UCSD-AML1 (cell line): ENCODE measurements at regions not wholly inside any gene's neighbourhood (a gene's known extent, or its start where the extent isn't known, plus 50 kb on each side); places are given as distances from the start of the nearest gene placed in this dataset.
"Not testable (repeated sequence)": the region's sequence is repeated elsewhere in the genome, so short reads cannot be mapped to it uniquely, and the experiment has no call there.

Experiments used
- DNase-seq: peaks from one replicate; lab custom pipeline; 2025; ENCODE audit not compliant: unreplicated experiment; lab: John Stamatoyannopoulos, UW

DNA sequence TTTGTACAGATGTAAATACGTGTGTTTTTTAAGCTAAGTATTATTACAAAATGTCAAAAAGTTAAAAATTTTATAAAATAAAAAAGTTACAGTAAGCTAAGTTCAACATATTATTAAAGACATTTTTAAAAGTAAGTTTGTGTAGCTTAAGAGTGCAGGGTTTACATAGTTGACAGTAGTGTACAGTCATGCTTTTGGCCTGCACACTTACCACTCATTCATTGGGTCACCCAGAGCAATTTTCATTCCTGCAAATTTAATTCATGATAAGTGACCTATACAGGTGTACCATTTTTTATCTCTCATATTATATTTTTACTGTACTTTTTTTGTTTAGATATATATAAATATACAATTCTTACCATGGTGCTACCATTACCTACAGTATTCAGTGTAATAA lies 769.9 kb upstream of the SLITRK6 start:
- no peak for DNase-seq

DNA sequence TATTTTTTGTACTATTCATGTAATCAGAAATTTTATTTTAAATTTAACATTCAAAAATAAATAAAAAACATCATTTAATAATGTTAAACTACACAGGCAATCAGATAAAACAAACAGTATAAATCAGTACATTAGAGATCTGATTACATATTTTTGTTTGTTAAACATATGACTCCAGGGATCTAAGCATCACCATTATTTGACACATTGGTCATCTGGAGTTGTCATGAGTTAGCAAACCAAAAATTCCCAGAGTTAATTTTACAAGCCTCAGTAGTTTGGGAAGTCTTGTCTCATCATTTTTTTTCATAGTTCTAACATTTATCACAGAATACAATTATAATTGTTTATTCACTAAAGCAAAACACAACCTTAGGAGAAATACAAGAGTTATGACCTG lies 770.8 kb upstream of the SLITRK6 start:
- DNase-seq: no peak

DNA sequence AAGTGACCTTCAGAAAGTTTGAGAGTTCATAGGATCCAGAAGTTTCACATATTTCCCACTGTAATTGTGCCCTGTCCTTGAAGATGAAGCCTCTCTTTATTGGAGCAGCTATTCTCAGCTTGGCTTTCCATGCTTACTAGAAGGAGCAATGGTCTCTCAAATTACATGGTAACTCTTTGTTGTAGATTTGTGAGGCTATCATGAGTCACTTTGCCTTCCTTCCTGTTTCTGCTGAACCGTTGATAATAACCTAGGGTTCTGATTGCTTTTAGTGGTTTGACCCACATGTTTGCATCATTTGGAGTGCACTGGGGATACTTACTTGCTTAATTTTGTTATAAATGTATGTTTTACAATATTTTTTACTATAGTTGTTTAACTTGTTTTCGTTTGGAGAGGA lies 772.9 kb upstream of the SLITRK6 start:
- DNase-seq: no peak

DNA sequence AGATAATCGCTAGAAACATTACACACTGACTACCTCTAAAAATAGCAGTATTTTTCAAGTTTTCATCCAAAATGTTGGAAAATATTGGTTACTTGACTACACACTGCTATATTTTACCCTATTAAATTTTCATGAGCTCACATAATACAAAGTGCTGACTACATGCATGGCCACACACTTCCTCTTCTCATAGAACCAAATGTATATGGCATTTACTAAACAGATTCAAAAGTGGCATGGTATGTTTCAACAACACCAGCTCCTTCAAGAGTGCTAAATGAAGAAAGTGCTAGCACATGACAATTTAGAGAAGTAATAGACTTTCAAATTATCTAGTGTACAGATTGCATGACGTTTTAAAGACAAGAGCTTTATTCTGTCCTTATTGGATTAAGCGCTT lies 780.4 kb upstream of the SLITRK6 start:
- DNase-seq: no peak

DNA sequence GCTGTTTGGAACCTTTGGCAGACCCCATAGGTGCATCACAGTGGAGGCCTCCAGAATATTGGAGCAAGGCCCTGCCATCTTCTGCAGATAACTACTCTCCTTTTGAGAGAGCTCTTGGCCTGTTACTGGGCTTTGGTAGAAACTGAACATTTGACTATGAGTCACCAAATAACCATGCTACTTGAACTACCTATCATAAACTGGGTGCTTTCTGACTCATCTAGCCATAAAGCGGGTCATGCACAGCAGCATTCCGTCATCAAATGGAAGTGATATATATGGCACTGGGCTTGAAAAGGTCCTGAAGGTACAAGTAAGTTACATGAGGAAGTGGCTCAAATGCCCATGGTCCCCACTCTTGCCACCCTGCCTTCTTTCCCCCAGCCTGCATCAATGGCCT lies 782.5 kb upstream of the SLITRK6 start:
- no peak for DNase-seq

DNA sequence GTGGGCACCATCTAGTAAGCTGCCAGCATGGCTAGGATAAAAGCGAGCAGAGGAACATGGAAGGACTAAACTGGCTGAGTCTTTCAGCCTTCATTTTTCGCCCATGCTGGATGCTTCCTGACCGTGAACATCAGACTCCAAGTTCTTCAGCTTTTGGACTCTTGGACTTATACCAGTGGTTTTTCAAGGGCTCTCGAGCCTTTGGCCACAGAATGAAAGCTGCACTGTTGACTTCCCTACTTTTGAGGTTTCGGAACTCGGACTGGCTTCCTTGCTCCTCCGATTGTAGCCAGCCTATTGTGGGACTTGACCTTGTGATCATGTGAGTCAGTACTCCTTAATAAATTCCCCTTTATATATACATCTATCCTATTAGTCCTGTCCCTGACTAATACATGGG lies 785.1 kb upstream of the SLITRK6 start:
- peak; percentile 1 for DNase-seq

DNA sequence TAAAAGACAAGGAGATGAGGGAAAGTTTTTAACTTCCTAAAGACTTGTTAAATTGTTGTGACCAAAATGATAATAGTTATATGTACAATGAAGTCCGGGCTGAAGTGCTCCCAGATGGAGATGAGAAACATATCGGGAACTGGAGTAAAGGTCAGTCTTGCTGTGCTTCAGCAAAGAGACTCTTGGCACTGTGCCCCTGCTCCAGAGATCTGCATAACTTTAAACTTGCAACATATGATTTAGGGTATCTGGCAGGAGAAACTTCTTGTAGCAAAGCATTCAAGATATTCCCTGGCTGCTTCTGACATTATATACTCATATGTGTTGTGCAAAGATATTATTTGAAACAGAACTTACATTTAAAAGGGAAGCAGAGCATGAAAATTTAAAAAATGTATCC lies 786.6 kb upstream of the SLITRK6 start:
- no peak for DNase-seq

DNA sequence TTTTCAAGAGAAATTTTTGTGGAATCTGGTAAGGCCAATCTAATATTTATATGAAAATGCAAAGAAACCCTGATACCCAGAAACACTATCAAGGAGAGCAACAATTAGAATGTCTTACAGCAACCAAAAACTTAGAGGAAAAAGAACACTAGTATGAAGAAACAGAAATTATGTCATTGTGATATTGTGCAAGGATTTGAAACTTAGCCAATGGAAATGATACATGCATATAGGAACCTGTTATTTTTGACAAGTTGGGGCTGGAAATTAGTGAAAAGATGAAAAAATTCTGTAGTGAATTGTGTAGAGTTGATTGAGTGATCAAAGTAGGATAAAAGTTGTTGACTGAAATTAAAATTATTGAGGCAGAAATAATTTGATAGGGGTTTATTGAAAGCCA lies 792.6 kb upstream of the SLITRK6 start:
- DNase-seq: no peak

DNA sequence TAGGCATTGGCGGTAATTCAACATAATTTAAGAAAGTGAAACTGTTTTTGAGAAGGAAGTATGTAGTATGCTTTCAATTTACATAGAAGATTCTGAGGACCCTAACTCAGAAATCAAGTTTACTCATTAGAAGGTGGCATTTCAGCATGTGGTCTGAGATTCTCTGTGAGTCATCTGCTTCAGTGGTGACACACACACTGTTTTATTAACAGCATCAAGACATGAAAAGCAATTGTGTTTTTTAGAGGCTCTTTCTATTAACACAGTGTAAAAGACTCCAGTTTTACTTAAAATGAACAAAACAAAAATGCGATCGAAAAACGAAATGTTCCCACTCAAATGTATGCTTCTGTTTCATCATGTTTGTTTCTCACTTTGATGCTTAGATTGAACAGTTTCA lies 802.1 kb upstream of the SLITRK6 start:
- no peak for DNase-seq

DNA sequence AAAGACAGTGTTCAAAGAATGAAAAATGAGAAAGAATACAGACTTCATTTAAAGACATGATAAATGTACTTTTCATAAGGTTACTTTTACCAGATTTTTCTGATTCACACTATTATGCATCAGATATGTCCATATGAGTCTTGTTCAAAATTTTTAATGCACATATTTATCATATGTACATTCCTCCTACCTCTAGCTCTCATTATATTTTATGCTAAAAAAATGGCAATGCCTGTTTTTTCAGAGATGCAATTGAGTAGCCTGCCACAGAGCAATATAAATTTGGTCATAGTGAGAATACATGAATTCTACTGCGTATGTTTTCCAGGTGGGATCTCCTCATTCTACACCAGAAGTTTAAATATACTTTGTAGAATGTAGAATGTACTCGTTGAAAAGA lies 807.0 kb upstream of the SLITRK6 start:
- no peak for DNase-seq

DNA sequence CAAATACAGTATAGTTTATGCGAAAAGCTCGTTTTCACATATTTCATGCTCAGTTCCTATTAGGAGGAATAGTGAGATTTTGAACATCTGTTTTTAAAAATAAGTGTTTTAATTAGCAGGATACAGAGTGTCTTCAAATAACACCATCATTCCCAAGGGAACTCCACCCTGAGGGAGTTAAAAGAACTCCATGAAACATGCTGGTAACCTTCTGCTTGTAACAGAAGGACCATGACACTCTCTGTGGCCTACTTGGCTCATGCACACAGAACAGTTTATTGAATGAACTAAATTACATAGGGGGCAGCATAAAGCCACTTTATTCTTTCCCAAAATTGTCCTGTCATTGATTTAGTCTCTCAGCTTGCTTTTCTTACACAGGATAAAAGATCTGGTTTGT lies 809.5 kb upstream of the SLITRK6 start:
- no peak for DNase-seq

DNA sequence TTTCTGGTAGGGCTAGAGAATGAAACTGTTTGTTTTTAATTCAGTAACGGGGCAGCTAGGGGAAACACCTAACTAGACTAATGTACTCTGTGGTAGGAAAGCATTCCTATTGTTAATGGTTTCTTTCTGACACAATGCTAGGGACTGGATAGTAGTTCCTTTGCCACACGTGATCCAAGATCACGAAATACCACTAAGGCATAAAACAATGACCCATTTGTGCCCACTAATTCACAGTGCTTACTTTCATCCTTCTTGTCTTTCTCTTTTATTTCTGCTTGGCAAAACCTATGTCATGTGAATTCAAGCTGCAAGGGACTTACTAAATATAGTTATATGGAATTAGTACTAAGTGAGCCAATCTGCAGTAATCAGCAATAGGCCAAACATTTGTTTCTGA lies 834.1 kb upstream of the SLITRK6 start:
- no peak for DNase-seq

DNA sequence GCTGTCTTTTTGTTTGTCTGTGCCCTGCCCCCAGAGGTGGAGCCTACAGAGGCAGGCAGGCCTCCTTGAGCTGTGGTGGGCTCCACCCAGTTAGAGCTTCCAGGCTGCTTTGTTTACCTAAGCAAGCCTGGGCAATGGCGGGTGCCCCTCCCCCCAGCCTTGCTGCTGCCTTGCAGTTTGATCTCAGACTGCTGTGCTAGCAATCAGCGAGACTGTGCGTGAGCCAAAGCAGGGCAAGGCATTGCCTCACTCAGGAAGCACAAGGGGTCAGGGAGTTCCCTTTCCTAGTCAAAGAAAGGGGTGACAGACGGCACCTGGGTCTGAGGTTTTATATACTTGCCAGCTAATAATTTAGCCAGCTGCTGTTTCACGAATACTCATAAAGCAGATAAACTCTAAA lies 852.0 kb upstream of the SLITRK6 start:
- DNase-seq: not testable (repeated sequence)

DNA sequence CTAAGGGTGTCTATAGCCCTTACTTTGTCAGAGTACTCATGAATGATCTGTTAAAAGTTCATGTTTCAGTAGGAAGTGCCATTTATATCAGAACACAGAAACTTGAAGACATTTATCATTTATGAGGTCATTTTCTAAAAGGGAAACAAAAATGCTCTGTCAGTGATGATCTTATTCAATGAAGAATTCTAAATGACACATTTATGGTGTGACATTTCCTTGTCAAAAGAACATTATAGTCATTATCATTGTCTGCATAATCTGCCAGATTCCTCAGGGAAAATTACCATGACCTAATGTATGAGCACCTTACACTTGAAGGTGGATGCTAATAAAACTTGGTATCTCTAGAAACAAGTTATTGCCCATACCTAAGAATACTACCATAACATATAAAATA lies 853.8 kb upstream of the SLITRK6 start:
- no peak for DNase-seq

DNA sequence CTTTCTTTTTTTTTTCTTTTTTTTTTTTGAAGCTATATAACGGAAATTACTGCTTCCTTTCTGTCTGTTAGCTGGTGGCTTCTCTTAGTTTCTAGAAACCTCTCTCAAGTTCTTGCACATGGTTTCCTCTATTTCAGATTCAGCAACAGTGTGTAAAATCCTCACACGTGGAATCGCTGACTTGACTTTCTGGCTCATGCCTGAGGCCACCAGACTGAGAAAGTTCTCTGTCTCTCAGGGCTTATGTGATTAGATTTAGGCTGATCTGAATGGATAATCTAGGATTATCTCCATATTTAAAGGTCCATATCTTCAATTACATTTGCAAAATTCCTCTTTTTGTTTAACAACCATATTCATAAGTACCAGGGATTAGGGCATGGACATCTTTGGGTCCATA lies 856.3 kb upstream of the SLITRK6 start:
- no peak for DNase-seq

DNA sequence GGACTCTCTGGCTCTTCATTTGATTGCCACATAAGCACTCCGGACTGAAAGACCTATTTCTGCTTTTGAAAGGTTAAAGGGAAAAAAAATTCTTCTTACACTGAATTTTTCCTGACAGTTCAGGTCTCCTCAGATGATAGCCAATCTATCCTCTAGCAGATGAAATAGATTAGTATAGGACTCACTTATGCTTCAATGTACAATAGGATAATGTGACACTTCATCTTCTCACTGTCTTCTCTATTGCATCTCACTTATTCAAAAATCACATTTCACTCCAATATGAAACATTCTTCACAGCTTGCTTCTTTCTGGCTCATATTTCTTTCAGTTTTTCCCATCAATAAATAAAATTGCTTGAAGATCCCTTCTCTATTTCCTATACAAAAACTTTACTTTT lies 860.9 kb upstream of the SLITRK6 start:
- no peak for DNase-seq

DNA sequence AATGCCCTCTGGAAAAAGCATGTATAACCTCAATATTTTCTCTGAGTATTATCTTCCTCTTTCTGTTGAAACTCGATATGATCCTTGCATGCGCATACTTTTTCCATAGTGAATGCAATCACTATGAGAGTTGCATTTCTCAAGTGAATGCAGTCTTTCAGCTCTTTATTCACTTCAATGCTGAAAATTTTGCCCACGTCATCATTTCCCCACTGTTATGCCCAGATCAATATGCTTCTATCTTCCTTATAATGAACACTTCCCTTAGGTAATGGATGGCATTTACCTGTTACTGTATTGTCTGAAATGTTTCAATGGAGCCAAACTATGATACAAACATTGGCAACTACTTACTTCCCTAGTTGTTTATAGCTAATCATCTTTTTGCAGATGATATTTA lies 866.6 kb upstream of the SLITRK6 start:
- DNase-seq: no peak

DNA sequence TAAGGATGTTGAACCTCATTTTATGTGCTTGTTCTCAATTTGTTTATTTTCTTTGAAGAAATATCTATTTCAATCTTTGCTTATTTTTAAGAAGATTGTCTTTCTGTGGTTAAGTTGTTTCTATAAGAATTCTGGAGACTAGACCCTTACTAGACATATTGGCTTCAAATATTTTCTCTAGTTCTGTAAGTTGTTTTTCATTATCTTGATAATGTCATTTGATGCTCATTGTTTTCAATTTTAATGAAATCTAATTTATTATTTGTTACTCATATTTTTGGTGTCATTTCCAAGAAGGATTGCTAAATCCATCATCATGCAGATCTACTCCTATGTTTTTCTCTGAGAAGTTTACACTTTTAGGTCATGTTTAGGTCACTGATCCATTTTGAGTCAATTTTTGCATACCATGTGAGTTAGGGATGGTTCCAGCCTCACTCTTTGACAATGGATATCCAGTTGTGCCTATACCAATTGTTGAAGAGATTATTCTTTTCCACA lies 874.8 kb upstream of the SLITRK6 start:
- DNase-seq: no peak

DNA sequence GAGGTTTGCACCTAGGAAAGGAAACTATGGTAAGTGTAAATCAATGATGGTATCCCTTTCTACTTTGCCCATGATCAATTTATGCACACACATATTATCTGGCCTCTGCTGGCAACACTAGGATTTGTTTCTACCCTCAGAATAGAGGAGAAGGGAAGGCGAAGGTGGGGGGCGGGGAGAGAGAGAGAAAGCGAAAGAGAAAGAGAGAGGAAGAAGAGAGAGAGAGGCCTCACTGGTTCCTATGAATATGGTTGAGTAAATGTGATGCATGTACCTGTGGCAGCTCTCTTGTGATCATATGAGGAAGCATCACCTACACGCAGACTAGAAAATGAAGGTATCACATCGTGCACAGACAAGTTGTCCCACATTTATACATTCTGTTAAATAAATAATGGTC lies 882.0 kb upstream of the SLITRK6 start:
- DNase-seq: no peak

DNA sequence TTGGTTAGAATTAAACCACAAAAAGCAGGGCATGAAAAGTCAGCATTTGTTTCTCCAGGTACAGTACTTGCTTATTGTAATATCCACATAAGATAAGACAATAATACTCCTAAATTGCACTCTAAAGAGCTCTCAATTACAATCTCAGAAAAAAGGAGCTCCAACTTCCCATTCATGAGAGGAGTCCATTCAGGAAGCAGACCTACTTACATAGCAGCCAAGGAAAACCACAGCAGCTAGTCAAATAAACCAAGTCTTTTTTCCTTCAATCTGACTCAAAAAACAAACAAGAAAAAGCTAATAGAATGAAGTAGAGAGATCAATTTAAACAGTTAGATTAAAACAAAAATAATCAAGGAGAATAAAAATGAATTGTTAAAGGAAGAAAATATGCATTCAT lies 885.2 kb upstream of the SLITRK6 start:
- no peak for DNase-seq

DNA sequence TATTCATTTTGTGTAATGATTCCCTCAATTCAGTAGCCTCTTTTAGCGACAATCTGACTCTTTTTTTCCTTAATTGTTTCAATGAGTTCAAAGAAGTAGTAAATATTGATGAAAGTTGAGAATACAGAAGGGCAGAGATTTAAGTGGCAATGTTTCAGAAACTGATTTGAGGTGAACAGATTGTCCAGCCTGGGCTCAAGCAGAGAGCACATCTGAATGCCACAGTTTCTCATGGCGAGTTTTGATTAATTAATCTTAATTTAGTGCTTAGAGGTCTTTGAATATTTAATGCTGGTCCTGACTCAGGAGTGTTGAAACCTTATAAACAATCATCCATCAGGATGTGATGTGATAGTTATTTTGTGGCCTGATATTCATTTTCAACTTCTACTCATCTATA lies 890.7 kb upstream of the SLITRK6 start:
- no peak for DNase-seq

DNA sequence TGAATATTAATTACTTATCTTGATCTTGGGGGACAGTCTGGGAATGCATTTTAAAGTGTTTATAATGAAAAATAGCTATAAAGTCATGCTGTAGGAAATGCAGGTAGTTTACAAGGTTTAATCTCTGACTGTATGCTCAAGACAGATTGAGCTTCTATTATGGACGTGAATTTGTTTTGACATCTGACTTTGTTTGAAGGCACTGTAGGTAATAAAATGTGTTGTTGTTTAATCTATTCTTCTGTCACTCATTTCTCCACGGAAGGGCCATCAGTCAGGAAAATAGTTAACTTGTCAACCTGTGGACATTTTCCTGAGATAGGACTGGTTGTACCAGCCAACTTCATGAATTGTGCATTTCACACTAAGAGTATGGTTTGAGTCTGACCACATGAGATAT lies 893.1 kb upstream of the SLITRK6 start:
- DNase-seq: no peak

DNA sequence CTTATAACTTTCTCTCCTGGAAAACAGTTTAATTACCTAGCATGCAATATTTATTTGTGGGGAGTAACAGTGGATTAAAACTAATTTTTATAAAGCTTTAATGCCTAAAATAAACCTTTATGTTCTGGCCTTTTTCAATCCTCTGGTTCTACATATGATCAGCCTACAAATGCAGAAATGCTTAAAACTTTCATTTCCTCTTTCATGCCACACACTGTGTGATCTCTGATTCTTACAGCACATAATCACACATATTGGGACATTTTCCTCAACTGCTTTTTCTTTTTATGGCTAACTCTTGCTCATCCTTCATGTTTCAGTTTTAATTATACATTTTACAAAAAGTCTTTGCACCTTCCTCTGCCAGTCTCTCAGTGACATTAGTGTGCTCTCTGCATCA lies 910.8 kb upstream of the SLITRK6 start:
- no peak for DNase-seq

DNA sequence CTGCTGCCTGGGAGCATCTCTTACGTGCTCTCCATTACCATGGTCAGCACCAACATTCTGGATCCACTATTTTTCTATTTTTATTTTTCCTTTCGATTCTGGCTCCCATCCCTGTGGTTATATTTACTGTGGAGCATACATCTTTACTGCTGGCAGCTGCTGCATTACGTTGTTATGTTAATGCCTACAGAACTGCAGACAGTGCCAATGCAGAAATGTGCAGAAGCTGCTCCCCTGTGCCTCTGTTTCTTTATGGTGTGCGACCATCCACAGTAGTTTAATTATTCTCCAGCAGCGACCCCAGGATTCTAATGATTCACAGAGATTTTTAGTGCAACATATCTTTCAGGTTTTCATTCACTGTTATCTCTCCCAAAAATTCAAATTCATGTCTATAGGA lies 911.7 kb upstream of the SLITRK6 start:
- DNase-seq: no peak
